Naive thymus-derived CD4-positive, alpha-beta T cell (primary cell): ENCODE measurements at regions not wholly inside any gene's neighbourhood (a gene's known extent, or its start where the extent isn't known, plus 50 kb on each side); places are given as distances from the start of the nearest gene placed in this dataset.
"Not testable (repeated sequence)": the region's sequence is repeated elsewhere in the genome, so short reads cannot be mapped to it uniquely, and the experiment has no call there.

ENCODE experiments used
- ATAC-seq: fragments of 150-1000 bp; cut with Tn5 transposase; 2 replicates; pipeline ENCODE4 v1.10.0; 2021; ENCODE audit warnings: mild to moderate bottlenecking, moderate library complexity
- CTCF ChIA-PET: fragments of 350-600 bp; sonication (Branson Sonifier 250); formaldehyde crosslinking; loops from one replicate; lab custom pipeline; 2021; ENCODE audit warnings: antibody characterized with exemption; lab: Charles Lee
- POLR2A ChIA-PET: fragments of 350-600 bp; sonication (Branson Sonifier 250); formaldehyde crosslinking; loops from one replicate; lab custom pipeline; 2021; ENCODE audit warnings: antibody characterized with exemption, inconsistent platforms; lab: Charles Lee
- DNase-seq, 9 donors: peaks; one replicate each; pipeline versions ENCODE4 v3.0.0 to v3.0.0-alpha.2; 2020 to 2022; ENCODE audit warnings: mixed read lengths in 1 of 9
- H3K27ac ChIP-seq: one replicate; pipeline ENCODE4 v1.7.0; 2013; ENCODE audit warnings: mild to moderate bottlenecking, low read depth, low read length, moderate library complexity
- H3K27me3 ChIP-seq, 2 donors: one replicate each; pipeline ENCODE4 v1.7.0; 2013; ENCODE audit warnings: low read length in 2 of 2, mild to moderate bottlenecking in 2 of 2, moderate library complexity in 2 of 2; ENCODE audit not compliant: control insufficient read depth in 2 of 2, insufficient read depth in 2 of 2
- H3K36me3 ChIP-seq, 3 experiments: 1 replicate in 2 of 3; 2 replicates in 1 of 3; pipeline ENCODE4 v1.7.0; 2013; ENCODE audit warnings: low read length in 3 of 3, mild to moderate bottlenecking in 3 of 3, moderate library complexity in 1 of 3; ENCODE audit not compliant: insufficient read depth in 3 of 3, control insufficient read depth in 2 of 3
- H3K4me1 ChIP-seq, 2 donors: one replicate each; pipeline ENCODE4 v1.7.0; 2013; ENCODE audit warnings: low read length in 2 of 2, mild to moderate bottlenecking in 2 of 2, moderate library complexity in 1 of 2; ENCODE audit not compliant: control insufficient read depth in 2 of 2, insufficient read depth in 2 of 2
- H3K4me3 ChIP-seq: 2 replicates; pipeline ENCODE4 v1.7.0; 2013; ENCODE audit warnings: mild to moderate bottlenecking, low read length
- H3K9me3 ChIP-seq, 3 experiments: 1 replicate in 2 of 3; 2 replicates in 1 of 3; pipeline ENCODE4 v1.7.0; 2013; ENCODE audit warnings: low read length in 3 of 3; ENCODE audit not compliant: control insufficient read depth in 2 of 3
- H3K27ac Mint-ChIP-seq, 9 donors: one replicate each; pipeline ENCODE4 v1.8.0; 2020 to 2022; ENCODE audit warnings: mixed read lengths in 9 of 9, mild to moderate bottlenecking in 8 of 9, moderate library complexity in 5 of 9, inconsistent platforms in 2 of 9
- H3K27me3 Mint-ChIP-seq, 5 donors: one replicate each; pipeline ENCODE4 v1.8.0; 2021 to 2022; ENCODE audit warnings: mixed read lengths in 5 of 5, mild to moderate bottlenecking in 1 of 5
- H3K36me3 Mint-ChIP-seq, 5 donors: one replicate each; pipeline ENCODE4 v1.8.0; 2020 to 2022; ENCODE audit warnings: mixed read lengths in 5 of 5, mild to moderate bottlenecking in 3 of 5, inconsistent platforms in 1 of 5
- H3K4me1 Mint-ChIP-seq, 7 donors: one replicate each; pipeline ENCODE4 v1.8.0; 2020 to 2022; ENCODE audit warnings: mixed read lengths in 7 of 7, mild to moderate bottlenecking in 3 of 7, inconsistent platforms in 1 of 7
- H3K4me3 Mint-ChIP-seq, 10 donors: one replicate each; pipeline ENCODE4 v1.8.0; 2020 to 2022; ENCODE audit warnings: mild to moderate bottlenecking in 10 of 10, mixed read lengths in 10 of 10, moderate library complexity in 6 of 10, inconsistent platforms in 2 of 10
- H3K9me3 Mint-ChIP-seq, 11 donors: one replicate each; pipeline ENCODE4 v1.8.0; 2020 to 2022; ENCODE audit warnings: mixed read lengths in 11 of 11, mild to moderate bottlenecking in 4 of 11, inconsistent platforms in 1 of 11, moderate library complexity in 1 of 11
- intact Hi-C, 2 donors: fragments of 100-400 bp; cut with micrococcal nuclease; formaldehyde crosslinking; loops; one replicate each; pipeline ENCODE4 v1.15.1; 2023

GRCh38 chr5:97570242-97570641 is 387.2 kb upstream of the RIOK2 start:
- Mint-ChIP-seq H3K27ac (no peak overlapping the region), H3K36me3 (peaks cover 0 to 7% (median 6%) of the 10 kb centered on the region in 5 donors), H3K4me1 (no peaks in the 10 kb centered on the region), H3K27me3 (peaks cover 0 to 5% (median 0%) of the 10 kb centered on the region in 5 donors), H3K9me3 (peaks cover 8 to 38% (median 15%) of the 10 kb centered on the region in 11 donors), H3K4me3 (no peak overlapping the region)
- peaks cover 0 to 9% (median 0%) of the 10 kb centered on the region in 3 experiments for H3K9me3 ChIP-seq
- H3K4me3 ChIP-seq, result no peak overlapping the region
- CTCF ChIA-PET, result no interaction called here
- H3K27ac ChIP-seq, result no peak overlapping the region
- no peaks in the 10 kb centered on the region for H3K4me1 ChIP-seq
- H3K36me3 ChIP-seq, result no peaks in the 10 kb centered on the region
- ATAC-seq (no peak), DNase-seq (no peak)
- POLR2A ChIA-PET, result interaction anchor here (0.6 kb wide), 1 partner anchor 908 kb away, joined by 4 read pairs; the partner anchor contains the start of gene CAST
- H3K27me3 ChIP-seq, result no peaks in the 10 kb centered on the region
- intact Hi-C loops, result no loop called here

GRCh38 chr5:97575322-97575721 is 392.3 kb upstream of the RIOK2 start:
- no peaks in the 10 kb centered on the region for H3K36me3 ChIP-seq
- Mint-ChIP-seq H3K4me1 (no peaks in the 10 kb centered on the region), H3K27ac (no peak overlapping the region), H3K4me3 (no peak overlapping the region), H3K9me3 (peaks cover 5 to 18% (median 11%) of the 10 kb centered on the region in 11 donors), H3K27me3 (peaks cover 0 to 5% (median 0%) of the 10 kb centered on the region in 5 donors), H3K36me3 (peaks cover 0 to 7% (median 6%) of the 10 kb centered on the region in 5 donors)
- ATAC-seq (no peak), DNase-seq (no peak)
- ChIA-PET CTCF (no interaction called here), POLR2A (no interaction called here)
- no peaks in the 10 kb centered on the region for H3K4me1 ChIP-seq
- intact Hi-C loops, result no loop called here
- no peak overlapping the region for H3K4me3 ChIP-seq
- peaks cover 0 to 2% (median 0%) of the 10 kb centered on the region in 3 experiments for H3K9me3 ChIP-seq
- H3K27me3 ChIP-seq, result no peaks in the 10 kb centered on the region
- no peak overlapping the region for H3K27ac ChIP-seq

- Histone ChIP-seq H3K9me3 (no peaks in the 10 kb centered on the region), H3K36me3 (no peaks in the 10 kb centered on the region), H3K4me1 (no peaks in the 10 kb centered on the region), H3K27me3 (no peaks in the 10 kb centered on the region), H3K4me3 (no peak overlapping the region), H3K27ac (no peak overlapping the region)
- peaks cover 0 to 7% (median 2%) of the 10 kb centered on the region in 11 donors for H3K9me3 Mint-ChIP-seq
- peaks cover 0 to 5% (median 0%) of the 10 kb centered on the region in 5 donors for H3K27me3 Mint-ChIP-seq
- H3K36me3 Mint-ChIP-seq, result no peaks in the 10 kb centered on the region
- CTCF ChIA-PET, result no interaction called here
- intact Hi-C loops, result no loop called here
- POLR2A ChIA-PET, result no interaction called here
- no peak for ATAC-seq
- no peak overlapping the region for H3K4me3 Mint-ChIP-seq
- no peak for DNase-seq
- H3K4me1 Mint-ChIP-seq, result no peaks in the 10 kb centered on the region
- no peak overlapping the region for H3K27ac Mint-ChIP-seq
Observed at GRCh38 chr5:97576956-97577355, 393.9 kb upstream of the RIOK2 start.

GRCh38 chr5:97579977-97580376 is 396.9 kb upstream of the RIOK2 start:
- ATAC-seq, H3K27ac Mint-ChIP-seq, H3K27me3 Mint-ChIP-seq, H3K27ac ChIP-seq, H3K36me3 Mint-ChIP-seq, H3K4me1 ChIP-seq, H3K27me3 ChIP-seq, DNase-seq, H3K36me3 ChIP-seq, intact Hi-C loops, H3K9me3 Mint-ChIP-seq, H3K4me3 Mint-ChIP-seq, CTCF ChIA-PET, H3K9me3 ChIP-seq, H3K4me1 Mint-ChIP-seq, H3K4me3 ChIP-seq, POLR2A ChIA-PET: not testable (repeated sequence)

GRCh38 chr5:97580746-97581145 is 397.7 kb upstream of the RIOK2 start:
- H3K9me3 ChIP-seq, result no peaks in the 10 kb centered on the region
- H3K4me3 ChIP-seq, result no peak overlapping the region
- H3K27me3 ChIP-seq, result no peaks in the 10 kb centered on the region
- no peak overlapping the region for H3K27ac Mint-ChIP-seq
- H3K36me3 Mint-ChIP-seq, result no peaks in the 10 kb centered on the region
- H3K36me3 ChIP-seq, result no peaks in the 10 kb centered on the region
- CTCF ChIA-PET, result no interaction called here
- ATAC-seq (no peak), DNase-seq (no peak)
- H3K4me1 Mint-ChIP-seq, result no peaks in the 10 kb centered on the region
- H3K27me3 Mint-ChIP-seq, result peaks cover 0 to 10% (median 0%) of the 10 kb centered on the region in 5 donors
- POLR2A ChIA-PET, result no interaction called here
- no peaks in the 10 kb centered on the region for H3K4me1 ChIP-seq
- H3K4me3 Mint-ChIP-seq, result no peak overlapping the region
- H3K27ac ChIP-seq, result no peak overlapping the region
- intact Hi-C loops, result no loop called here
- peaks cover 0 to 4% (median 0%) of the 10 kb centered on the region in 11 donors for H3K9me3 Mint-ChIP-seq

GRCh38 chr5:97591781-97592180 is 408.7 kb upstream of the RIOK2 start:
- Mint-ChIP-seq H3K27me3 (peaks cover 0 to 3% (median 0%) of the 10 kb centered on the region in 5 donors), H3K36me3 (peaks cover 0 to 4% (median 0%) of the 10 kb centered on the region in 5 donors), H3K4me3 (no peak overlapping the region), H3K9me3 (peaks cover 2 to 20% (median 8%) of the 10 kb centered on the region in 11 donors), H3K27ac (no peak overlapping the region), H3K4me1 (no peaks in the 10 kb centered on the region)
- ChIA-PET POLR2A (no interaction called here), CTCF (no interaction called here)
- DNase-seq (no peak), ATAC-seq (no peak)
- H3K27ac ChIP-seq, result no peak overlapping the region
- no peaks in the 10 kb centered on the region for H3K36me3 ChIP-seq
- H3K9me3 ChIP-seq, result no peaks in the 10 kb centered on the region
- intact Hi-C loops, result no loop called here
- H3K4me1 ChIP-seq, result no peaks in the 10 kb centered on the region
- H3K4me3 ChIP-seq, result no peak overlapping the region
- H3K27me3 ChIP-seq, result no peaks in the 10 kb centered on the region

GRCh38 chr5:97600486-97600885 is 417.4 kb upstream of the RIOK2 start:
- DNase-seq (no peak), ATAC-seq (no peak)
- Histone ChIP-seq H3K27ac (no peak overlapping the region), H3K36me3 (no peaks in the 10 kb centered on the region), H3K9me3 (peaks cover 0 to 4% (median 0%) of the 10 kb centered on the region in 3 experiments), H3K4me3 (no peak overlapping the region), H3K4me1 (no peaks in the 10 kb centered on the region), H3K27me3 (no peaks in the 10 kb centered on the region)
- Mint-ChIP-seq H3K4me3 (no peak overlapping the region), H3K27ac (no peak overlapping the region), H3K36me3 (peaks cover 0 to 12% (median 0%) of the 10 kb centered on the region in 5 donors), H3K9me3 (peaks cover 9 to 48% (median 27%) of the 10 kb centered on the region in 11 donors), H3K4me1 (no peaks in the 10 kb centered on the region), H3K27me3 (peaks cover 0 to 4% (median 0%) of the 10 kb centered on the region in 5 donors)
- ChIA-PET CTCF (interaction anchor here (0.8 kb wide), 1 partner anchor 28 kb away, joined by 3 read pairs; no protein-coding TSS in a partner anchor), POLR2A (no interaction called here)
- intact Hi-C loops, result no loop called here
